ENCODE measurements at regions not wholly inside any gene's neighbourhood (a gene's known extent, or its start where the extent isn't known, plus 50 kb on each side); places are given as distances from the start of the nearest gene placed in this dataset.

GRCh38 chr3:176734146-176734545 lies 463.1 kb downstream of the TBL1XR1 start:
- Histone ChIP-seq H3K4me2 (replicated peaks; ENCODE audit: extremely low read depth, low read length, poor library complexity, severe bottlenecking) (no peak overlapping the region), H3K9me3 (replicated peaks in 1 of 2; ENCODE audit: control insufficient read depth in 1 of 2, insufficient read depth in 1 of 2, low read length in 2 of 2) (peaks cover 5% of the 10 kb centered on the region in 2 donors), H4K20me1 (ENCODE audit: insufficient read depth, low read length) (no peaks in the 10 kb centered on the region), H3K36me3 (replicated peaks in 1 of 2; ENCODE audit: control insufficient read depth in 1 of 2, insufficient read depth in 2 of 2, low read length in 2 of 2) (no peaks in the 10 kb centered on the region), H3K4me3 (replicated peaks in 1 of 3; ENCODE audit: low read depth in 2 of 3, low read length in 3 of 3) (no peak overlapping the region), H2AFZ (ENCODE audit: insufficient read depth, low read depth, low read length, poor library complexity, severe bottlenecking) (no peak overlapping the region), H3K9ac (ENCODE audit: insufficient read depth, low read length, poor library complexity, severe bottlenecking) (no peak overlapping the region), H3K4me1 (ENCODE audit: control insufficient read depth in 1 of 2, insufficient read depth in 2 of 2, low read length in 2 of 2) (no peaks in the 10 kb centered on the region), H3K27ac (ENCODE audit: low read depth in 1 of 2, low read length in 2 of 2) (no peak overlapping the region), H3K27me3 (ENCODE audit: control insufficient read depth in 2 of 2, insufficient read depth in 2 of 2, low read length in 2 of 2) (no peaks in the 10 kb centered on the region), H3K79me2 (ENCODE audit: insufficient read depth, low read length) (no peaks in the 10 kb centered on the region)
- intact Hi-C loops (cut with micrococcal nuclease): no loop called here
- no peaks in the 10 kb centered on the region for H3K27me3 Mint-ChIP-seq (ENCODE audit: low read depth in 3 of 3)
- H3K9me3 Mint-ChIP-seq: peaks cover 0 to 15% (median 2%) of the 10 kb centered on the region in 7 donors
- TF ChIP-seq, protein P1, sequence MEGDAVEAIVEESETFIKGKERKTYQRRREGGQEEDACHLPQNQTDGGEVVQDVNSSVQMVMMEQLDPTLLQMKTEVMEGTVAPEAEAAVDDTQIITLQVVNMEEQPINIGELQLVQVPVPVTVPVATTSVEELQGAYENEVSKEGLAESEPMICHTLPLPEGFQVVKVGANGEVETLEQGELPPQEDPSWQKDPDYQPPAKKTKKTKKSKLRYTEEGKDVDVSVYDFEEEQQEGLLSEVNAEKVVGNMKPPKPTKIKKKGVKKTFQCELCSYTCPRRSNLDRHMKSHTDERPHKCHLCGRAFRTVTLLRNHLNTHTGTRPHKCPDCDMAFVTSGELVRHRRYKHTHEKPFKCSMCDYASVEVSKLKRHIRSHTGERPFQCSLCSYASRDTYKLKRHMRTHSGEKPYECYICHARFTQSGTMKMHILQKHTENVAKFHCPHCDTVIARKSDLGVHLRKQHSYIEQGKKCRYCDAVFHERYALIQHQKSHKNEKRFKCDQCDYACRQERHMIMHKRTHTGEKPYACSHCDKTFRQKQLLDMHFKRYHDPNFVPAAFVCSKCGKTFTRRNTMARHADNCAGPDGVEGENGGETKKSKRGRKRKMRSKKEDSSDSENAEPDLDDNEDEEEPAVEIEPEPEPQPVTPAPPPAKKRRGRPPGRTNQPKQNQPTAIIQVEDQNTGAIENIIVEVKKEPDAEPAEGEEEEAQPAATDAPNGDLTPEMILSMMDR (IDR thresholded peaks at IDR 0.05): no peak
- H3K4me3 Mint-ChIP-seq: no peak overlapping the region
- no peak overlapping the region for H3K27ac Mint-ChIP-seq
- 75% methylated on average over 1 of the region's 5 CpGs for WGBS (ENCODE audit: insufficient coverage)
- DNase-seq: no peak
- no peaks in the 10 kb centered on the region for H3K36me3 Mint-ChIP-seq
- H3K4me1 Mint-ChIP-seq: no peaks in the 10 kb centered on the region

DNA sequence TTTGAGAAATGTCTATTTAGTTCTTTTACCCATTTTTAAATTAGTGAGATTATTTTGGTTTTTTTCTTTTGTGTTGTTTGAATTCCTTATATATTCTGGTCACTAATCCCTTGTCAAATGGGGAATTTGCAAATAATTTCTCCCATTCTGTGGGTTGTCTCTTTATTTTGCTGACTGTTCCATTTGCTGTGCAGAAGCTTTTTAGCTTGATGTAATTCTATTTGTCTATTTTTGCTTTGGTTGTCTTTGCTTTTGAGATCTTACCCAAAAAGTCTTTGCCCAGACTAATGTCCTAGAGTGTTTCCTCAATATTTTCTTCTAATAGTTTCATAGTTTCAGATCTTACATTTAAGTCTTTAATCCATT lies 472.9 kb downstream of the TBL1XR1 start:
- intact Hi-C loops (cut with micrococcal nuclease): no loop called here
- H3K27ac ChIP-seq (ENCODE audit: low read depth in 1 of 2, low read length in 2 of 2): no peak overlapping the region
- no peaks in the 10 kb centered on the region for H3K4me1 Mint-ChIP-seq

More for the DNA sequence above, 472.9 kb downstream of the TBL1XR1 start:
- TF ChIP-seq, protein P1 (IDR thresholded peaks at IDR 0.05): no peak
- Histone ChIP-seq H4K20me1 (ENCODE audit: insufficient read depth, low read length) (no peaks in the 10 kb centered on the region), H3K27me3 (ENCODE audit: control insufficient read depth in 2 of 2, insufficient read depth in 2 of 2, low read length in 2 of 2) (no peaks in the 10 kb centered on the region), H3K79me2 (ENCODE audit: insufficient read depth, low read length) (no peaks in the 10 kb centered on the region), H3K36me3 (replicated peaks in 1 of 2; ENCODE audit: control insufficient read depth in 1 of 2, insufficient read depth in 2 of 2, low read length in 2 of 2) (no peaks in the 10 kb centered on the region), H3K9ac (ENCODE audit: insufficient read depth, low read length, poor library complexity, severe bottlenecking) (no peak overlapping the region), H2AFZ (ENCODE audit: insufficient read depth, low read depth, low read length, poor library complexity, severe bottlenecking) (no peak overlapping the region), H3K4me1 (ENCODE audit: control insufficient read depth in 1 of 2, insufficient read depth in 2 of 2, low read length in 2 of 2) (no peaks in the 10 kb centered on the region), H3K4me3 (replicated peaks in 1 of 3; ENCODE audit: low read depth in 2 of 3, low read length in 3 of 3) (no peak overlapping the region), H3K4me2 (replicated peaks; ENCODE audit: extremely low read depth, low read length, poor library complexity, severe bottlenecking) (no peak overlapping the region), H3K9me3 (replicated peaks in 1 of 2; ENCODE audit: control insufficient read depth in 1 of 2, insufficient read depth in 1 of 2, low read length in 2 of 2) (peaks cover 0 to 12% of the 10 kb centered on the region in 2 donors)
- H3K9me3 Mint-ChIP-seq: peaks cover 0 to 15% (median 4%) of the 10 kb centered on the region in 7 donors
- no peaks in the 10 kb centered on the region for H3K36me3 Mint-ChIP-seq
- no peaks in the 10 kb centered on the region for H3K27me3 Mint-ChIP-seq (ENCODE audit: low read depth in 3 of 3)
- no peak for DNase-seq
- no peak overlapping the region for H3K27ac Mint-ChIP-seq
- H3K4me3 Mint-ChIP-seq: no peak overlapping the region
